GM12878 (cell line): ENCODE measurements at regions not wholly inside any gene's neighbourhood (a gene's known extent, or its start where the extent isn't known, plus 50 kb on each side); places are given as distances from the start of the nearest gene placed in this dataset.

ENCODE experiments used
- BCLAF1 ChIP-seq: fragments of 450-650 bp; IDR thresholded peaks from 2 replicates; pipeline ENCODE4 v1.6.1; 2017; ENCODE audit warnings: antibody characterized with exemption, mild to moderate bottlenecking, moderate library complexity
- BRCA1 ChIP-seq: IDR thresholded peaks from 2 replicates; pipeline ENCODE4 v1.6.1; 2011; ENCODE audit warnings: low read depth, low read length, improper control_type of control experiment
- CTCF ChIP-seq, 3 experiments: IDR thresholded peaks in 2 of 3; conservative IDR thresholded peaks in 1 of 3; 2 replicates each; pipeline ENCODE4 v1.5.1; 2011; ENCODE audit warnings: low read depth in 3 of 3, low read length in 3 of 3, mild to moderate bottlenecking in 3 of 3, control low read depth in 2 of 3, moderate library complexity in 2 of 3, inconsistent platforms in 1 of 3, mixed read lengths in 1 of 3; ENCODE audit not compliant: control insufficient read depth in 2 of 3, insufficient read depth in 1 of 3; ENCODE audit errors: extremely low read depth in 1 of 3
- MTA3 ChIP-seq: IDR thresholded peaks from 2 replicates; pipeline ENCODE4 v1.6.1; 2012; ENCODE audit warnings: low read length, inconsistent platforms, borderline replicate concordance
- MXI1 ChIP-seq: fragments of 150-350 bp; IDR thresholded peaks from 2 replicates; pipeline ENCODE4 v1.6.1; 2011; ENCODE audit warnings: low read depth, mild to moderate bottlenecking, inconsistent platforms, low read length, improper control_type of control experiment
- POLR2A ChIP-seq: IDR thresholded peaks from 2 replicates; pipeline ENCODE4 v1.6.1; 2011; ENCODE audit warnings: low read depth, mild to moderate bottlenecking, low read length
- RFX5 ChIP-seq: IDR thresholded peaks from 2 replicates; pipeline ENCODE4 v1.6.1; 2011; ENCODE audit warnings: low read depth, low read length, improper control_type of control experiment
- SP1 ChIP-seq: IDR thresholded peaks from one replicate; pipeline ENCODE4 v1.6.1; 2011; ENCODE audit warnings: low read depth, low read length
- ZBTB11 ChIP-seq: fragments of 450-650 bp; formaldehyde crosslinking; IDR thresholded peaks from 2 replicates; pipeline ENCODE4 v1.5.0; 2022; ENCODE audit warnings: mild to moderate bottlenecking, missing genetic modification characterization

- TF ChIP-seq ZBTB11 (CRISPR knock-in tag): no peak
- TF ChIP-seq SP1: no peak
- TF ChIP-seq BCLAF1: no peak
- no peak for TF ChIP-seq CTCF (IDR thresholded peaks at IDR 0.05 in 2 of 3, conservative IDR thresholded peaks at IDR 0.05 in 1 of 3; ENCODE audit: control insufficient read depth in 2 of 3, extremely low read depth in 1 of 3, insufficient read depth in 1 of 3, low read depth in 3 of 3, low read length in 3 of 3)
- no peak for TF ChIP-seq POLR2A
- TF ChIP-seq BRCA1: no peak
- no peak for TF ChIP-seq MXI1
- no peak for TF ChIP-seq RFX5
- TF ChIP-seq MTA3: no peak
Measured at GRCh38 chr4:81348778-81349094, 123.0 kb downstream of the RASGEF1B start.
